ENCODE measurements at regions not wholly inside any gene's neighbourhood (a gene's known extent, or its start where the extent isn't known, plus 50 kb on each side); places are given as distances from the start of the nearest gene placed in this dataset.
"Not testable (repeated sequence)": the region's sequence is repeated elsewhere in the genome, so short reads cannot be mapped to it uniquely, and the experiment has no call there.

- DNase-seq (no peak), ATAC-seq (no peak)
- Histone ChIP-seq H3K4me3 (no peak overlapping the region), H3K9me3 (no peaks in the 10 kb centered on the region), H3K4me1 (no peaks in the 10 kb centered on the region), H3K36me3 (ENCODE audit: insufficient read depth in 1 of 2, low read depth in 1 of 2) (no peaks in the 10 kb centered on the region), H3K27me3 (ENCODE audit: insufficient read depth in 3 of 3, low read length in 2 of 3) (no peaks in the 10 kb centered on the region), H3K27ac (no peak overlapping the region)
- TF ChIP-seq, protein P1, sequence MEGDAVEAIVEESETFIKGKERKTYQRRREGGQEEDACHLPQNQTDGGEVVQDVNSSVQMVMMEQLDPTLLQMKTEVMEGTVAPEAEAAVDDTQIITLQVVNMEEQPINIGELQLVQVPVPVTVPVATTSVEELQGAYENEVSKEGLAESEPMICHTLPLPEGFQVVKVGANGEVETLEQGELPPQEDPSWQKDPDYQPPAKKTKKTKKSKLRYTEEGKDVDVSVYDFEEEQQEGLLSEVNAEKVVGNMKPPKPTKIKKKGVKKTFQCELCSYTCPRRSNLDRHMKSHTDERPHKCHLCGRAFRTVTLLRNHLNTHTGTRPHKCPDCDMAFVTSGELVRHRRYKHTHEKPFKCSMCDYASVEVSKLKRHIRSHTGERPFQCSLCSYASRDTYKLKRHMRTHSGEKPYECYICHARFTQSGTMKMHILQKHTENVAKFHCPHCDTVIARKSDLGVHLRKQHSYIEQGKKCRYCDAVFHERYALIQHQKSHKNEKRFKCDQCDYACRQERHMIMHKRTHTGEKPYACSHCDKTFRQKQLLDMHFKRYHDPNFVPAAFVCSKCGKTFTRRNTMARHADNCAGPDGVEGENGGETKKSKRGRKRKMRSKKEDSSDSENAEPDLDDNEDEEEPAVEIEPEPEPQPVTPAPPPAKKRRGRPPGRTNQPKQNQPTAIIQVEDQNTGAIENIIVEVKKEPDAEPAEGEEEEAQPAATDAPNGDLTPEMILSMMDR (IDR thresholded peaks at IDR 0.05) = no peak
- WGBS, 3 donors = 25 to 32% (median 31%) methylated on average over 1 of the region's 1 CpG
- intact Hi-C loops (cut with DNase I) = no loop called here
These were observed 106.3 kb upstream of the BOD1L1 start for GRCh38 chr4:13733817-13734216.

GRCh38 chr4:13750594-13750993 lies 123.1 kb upstream of the BOD1L1 start:
- Histone ChIP-seq H3K36me3 (ENCODE audit: insufficient read depth in 1 of 2, low read depth in 1 of 2) (no peaks in the 10 kb centered on the region), H3K4me1 (no peaks in the 10 kb centered on the region), H3K9me3 (no peaks in the 10 kb centered on the region), H3K27ac (no peak overlapping the region), H3K27me3 (ENCODE audit: insufficient read depth in 3 of 3, low read length in 2 of 3) (no peaks in the 10 kb centered on the region), H3K4me3 (no peak overlapping the region)
- TF ChIP-seq, protein P1 (IDR thresholded peaks at IDR 0.05) = no peak
- no peak for DNase-seq
- intact Hi-C loops (cut with DNase I) = no loop called here
- 46 to 88% (median 84%) methylated on average over 2 of the region's 2 CpGs for WGBS, 3 donors
- ATAC-seq = no peak

DNA sequence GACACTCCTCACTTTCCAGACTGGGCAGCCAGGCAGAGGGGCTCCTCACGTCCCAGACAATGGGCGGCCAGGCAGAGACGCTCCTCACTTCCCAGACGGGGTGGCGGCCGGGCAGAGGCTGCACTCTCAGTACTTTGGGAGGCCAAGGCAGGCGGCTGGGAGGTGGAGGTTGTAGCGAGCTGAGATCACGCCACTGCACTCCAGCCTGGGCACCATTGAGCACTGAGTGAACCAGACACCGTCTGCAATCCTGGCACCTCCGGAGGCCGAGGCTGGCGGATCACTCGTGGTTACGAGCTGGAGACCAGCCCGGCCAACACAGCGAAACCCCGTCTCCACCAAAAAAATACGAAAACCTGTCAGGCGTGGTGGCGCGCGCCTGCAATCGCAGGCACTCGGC lies 134.1 kb upstream of the BOD1L1 start:
- H3K9me3 ChIP-seq; H3K4me1 ChIP-seq; H3K36me3 ChIP-seq (ENCODE audit: insufficient read depth in 1 of 2, low read depth in 1 of 2); H3K27ac ChIP-seq; DNase-seq; H3K27me3 ChIP-seq (ENCODE audit: insufficient read depth in 3 of 3, low read length in 2 of 3); ATAC-seq; H3K4me3 ChIP-seq; intact Hi-C loops (cut with DNase I): not testable (repeated sequence)
- 91 to 95% (median 91%) methylated on average over 14 to 25 of the region's 25 CpGs for WGBS, 3 donors

DNA sequence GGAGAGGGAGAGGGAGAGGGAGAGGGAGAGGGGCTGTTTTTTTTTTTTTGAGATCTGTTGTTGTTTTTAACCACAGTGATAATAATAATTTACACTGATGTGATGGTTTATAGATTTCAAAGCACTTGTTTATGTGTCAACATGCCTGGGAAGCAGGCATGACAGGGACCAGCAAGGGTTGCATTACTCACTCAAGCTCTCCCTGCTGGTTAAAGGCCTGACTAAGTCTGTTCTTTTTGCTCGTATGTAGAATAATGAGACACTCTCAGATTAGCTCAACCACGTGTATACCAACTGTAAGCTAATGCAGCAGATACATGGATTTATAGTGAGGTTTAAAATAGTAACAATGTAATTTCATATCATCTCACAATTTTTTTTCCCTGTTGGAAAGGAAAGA lies 134.6 kb upstream of the BOD1L1 start:
- no peak overlapping the region for H3K27ac ChIP-seq
- TF ChIP-seq, protein P1 (IDR thresholded peaks at IDR 0.05) = no peak
- H3K27me3 ChIP-seq (ENCODE audit: insufficient read depth in 3 of 3, low read length in 2 of 3) = no peaks in the 10 kb centered on the region
- DNase-seq (no peak), ATAC-seq (no peak)
- no peaks in the 10 kb centered on the region for H3K9me3 ChIP-seq
- WGBS, 3 donors = 77 to 83% (median 79%) methylated on average over 2 of the region's 2 CpGs
- H3K4me1 ChIP-seq = no peaks in the 10 kb centered on the region
- no peaks in the 10 kb centered on the region for H3K36me3 ChIP-seq (ENCODE audit: insufficient read depth in 1 of 2, low read depth in 1 of 2)
- intact Hi-C loops (cut with DNase I) = no loop called here
- H3K4me3 ChIP-seq = no peak overlapping the region

GRCh38 chr4:13763707-13764106 lies 136.2 kb upstream of the BOD1L1 start:
- no peaks in the 10 kb centered on the region for H3K9me3 ChIP-seq
- ATAC-seq (no peak), DNase-seq (no peak)
- no peak overlapping the region for H3K4me3 ChIP-seq
- H3K27me3 ChIP-seq (ENCODE audit: insufficient read depth in 3 of 3, low read length in 2 of 3) = no peaks in the 10 kb centered on the region
- TF ChIP-seq, protein P1 (IDR thresholded peaks at IDR 0.05) = no peak
- 76 to 96% (median 78%) methylated on average over 1 of the region's 1 CpG for WGBS, 3 donors
- no peaks in the 10 kb centered on the region for H3K4me1 ChIP-seq
- intact Hi-C loops (cut with DNase I) = no loop called here
- no peaks in the 10 kb centered on the region for H3K36me3 ChIP-seq (ENCODE audit: insufficient read depth in 1 of 2, low read depth in 1 of 2)
- no peak overlapping the region for H3K27ac ChIP-seq
